ENCODE measurements at regions not wholly inside any gene's neighbourhood (a gene's known extent, or its start where the extent isn't known, plus 50 kb on each side); places are given as distances from the start of the nearest gene placed in this dataset.

DNA sequence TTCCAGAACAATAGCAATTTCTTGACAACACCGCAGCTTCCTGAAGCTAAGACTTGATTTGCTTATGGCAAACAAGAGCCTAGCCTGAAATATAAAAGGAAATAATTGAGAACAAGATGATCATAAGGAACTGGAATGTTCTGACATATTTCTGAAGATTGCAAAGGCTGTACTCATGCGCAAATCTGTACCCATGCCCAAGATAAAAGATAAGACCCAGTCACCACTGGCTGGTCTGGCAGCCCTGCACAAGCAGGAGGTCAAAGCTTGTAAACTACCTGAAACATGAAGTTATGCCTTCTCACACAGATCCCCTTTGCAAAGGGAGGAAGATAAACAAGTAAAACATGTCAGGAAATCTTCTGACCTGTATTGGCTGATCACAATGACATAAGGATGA is 160.8 kb upstream of the GYPC start:
- DNase-seq (ENCODE audit: low spot score), result no peak

- DNase-seq (ENCODE audit: low spot score), result no peak
Observed at GRCh38 chr2:126496493-126496892, 159.5 kb upstream of the GYPC start.

- no peak for DNase-seq (ENCODE audit: low spot score)
Observed at GRCh38 chr2:126503476-126503875, 152.5 kb upstream of the GYPC start.

DNA sequence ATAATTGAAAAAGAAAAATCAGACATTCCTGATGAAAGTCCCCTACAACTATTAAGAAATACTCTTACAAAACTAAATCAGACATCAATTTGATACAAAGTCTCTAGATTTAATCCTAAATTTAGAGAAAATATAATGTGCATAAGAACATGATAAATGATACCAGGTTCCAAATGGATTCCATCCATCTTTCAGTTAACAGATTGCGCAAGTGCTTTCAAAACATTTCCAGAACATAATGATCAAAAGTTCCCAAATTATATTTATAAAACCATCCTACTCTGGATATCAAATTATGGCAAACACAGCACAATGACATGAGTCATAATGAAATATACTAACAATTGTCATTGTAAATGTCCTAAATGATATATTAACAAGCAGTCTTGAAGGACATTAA is 151.0 kb upstream of the GYPC start:
- DNase-seq (ENCODE audit: low spot score), result no peak

GRCh38 chr2:126506786-126507185 is 149.2 kb upstream of the GYPC start:
- no peak for DNase-seq (ENCODE audit: low spot score)

DNA sequence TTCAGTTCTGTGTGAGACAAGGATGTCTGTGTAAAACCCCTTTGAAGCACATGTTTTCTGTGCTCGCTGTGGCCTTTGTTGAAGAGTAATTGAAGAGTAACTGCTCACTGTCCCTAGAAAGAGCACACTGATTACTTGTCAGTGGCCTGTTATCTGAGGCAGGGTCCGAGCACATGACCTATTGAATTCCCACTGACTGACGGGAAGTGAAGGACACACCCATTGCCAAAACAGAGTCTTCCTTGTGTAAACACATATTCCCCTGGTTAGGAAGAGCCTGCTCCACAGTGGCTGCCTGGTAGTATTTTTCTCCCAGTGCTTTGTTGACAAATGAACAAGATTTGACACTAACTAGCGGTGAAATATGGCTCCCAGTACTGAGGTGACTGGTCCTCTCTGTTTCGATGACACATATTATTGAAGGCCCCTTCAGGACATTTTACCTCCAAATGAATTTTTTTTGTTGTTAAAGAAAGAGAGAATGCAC is 148.5 kb upstream of the GYPC start:
- DNase-seq (ENCODE audit: low spot score), result no peak

- no peak for DNase-seq (ENCODE audit: low spot score)
Observed at GRCh38 chr2:126510356-126510755, 145.6 kb upstream of the GYPC start.

GRCh38 chr2:126510960-126511359 is 145.0 kb upstream of the GYPC start:
- DNase-seq (ENCODE audit: low spot score), result no peak

GRCh38 chr2:126512026-126512425 is 143.9 kb upstream of the GYPC start:
- no peak for DNase-seq (ENCODE audit: low spot score)

DNA sequence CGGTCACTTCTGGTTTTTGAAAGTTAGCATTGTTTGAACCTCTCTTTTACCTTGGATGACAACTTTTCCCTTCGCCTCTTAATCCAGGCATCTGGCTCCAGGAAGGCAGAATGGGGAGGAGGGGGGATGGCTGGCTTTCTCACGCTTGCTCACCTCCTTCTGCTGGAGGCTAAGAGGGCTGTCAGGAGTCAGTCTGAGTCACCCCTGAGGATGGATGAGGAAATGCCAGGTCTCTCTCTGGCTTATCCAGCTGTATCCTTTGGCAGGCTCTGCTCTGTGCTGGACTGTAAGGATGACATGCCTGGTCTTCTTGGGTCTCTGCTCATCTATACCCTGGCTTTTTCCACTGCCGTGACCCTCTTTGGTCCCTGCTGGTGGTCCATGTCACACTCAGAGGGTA is 142.9 kb upstream of the GYPC start:
- DNase-seq (ENCODE audit: low spot score), result no peak

GRCh38 chr2:126515471-126515870 is 140.5 kb upstream of the GYPC start:
- no peak for DNase-seq (ENCODE audit: low spot score)

DNA sequence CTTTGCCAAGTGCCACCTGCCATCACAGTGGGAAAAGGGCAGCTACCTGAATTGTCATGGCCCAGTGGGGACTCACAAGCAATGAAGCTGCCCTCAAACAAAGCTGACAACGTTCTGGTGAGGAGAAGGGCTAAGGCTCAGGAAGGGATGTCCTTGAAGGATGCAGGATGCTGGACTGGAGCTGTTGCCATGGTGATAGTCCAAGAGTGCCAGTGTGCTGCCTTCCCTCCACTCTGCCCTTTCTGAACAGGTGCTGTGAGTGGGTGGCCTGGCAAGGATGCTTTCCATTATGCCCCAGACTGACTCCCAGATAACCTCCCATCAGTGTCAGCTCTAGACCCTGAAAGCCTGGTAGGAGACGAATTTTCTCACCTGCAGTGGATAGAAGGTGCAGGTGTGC is 137.8 kb upstream of the GYPC start:
- no peak for DNase-seq (ENCODE audit: low spot score)

GRCh38 chr2:126527836-126528490 is 128.0 kb upstream of the GYPC start:
- DNase-seq (ENCODE audit: low spot score), result no peak

DNA sequence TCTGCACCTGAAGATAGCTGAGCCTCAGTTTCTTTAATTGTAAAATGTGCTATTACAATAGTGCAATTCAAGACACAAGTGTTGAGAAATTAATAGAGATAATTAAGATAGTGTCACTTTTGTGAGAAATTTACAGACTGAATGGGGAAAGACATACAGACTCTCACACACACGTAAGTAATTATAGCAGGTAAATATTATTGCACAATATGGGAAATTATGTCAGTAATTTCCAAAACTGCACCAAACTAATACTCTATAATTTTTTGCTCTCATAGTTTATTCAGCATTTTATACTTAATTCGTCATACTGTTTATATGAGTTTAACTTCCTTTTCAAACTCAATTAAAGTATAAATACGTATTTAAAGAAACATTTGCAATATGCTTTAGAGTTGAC is 124.9 kb upstream of the GYPC start:
- no peak for DNase-seq (ENCODE audit: low spot score)

- DNase-seq (ENCODE audit: low spot score), result no peak
Observed at GRCh38 chr2:126534478-126534877, 121.5 kb upstream of the GYPC start.

GRCh38 chr2:126535408-126535807 is 120.5 kb upstream of the GYPC start:
- DNase-seq (ENCODE audit: low spot score), result no peak

DNA sequence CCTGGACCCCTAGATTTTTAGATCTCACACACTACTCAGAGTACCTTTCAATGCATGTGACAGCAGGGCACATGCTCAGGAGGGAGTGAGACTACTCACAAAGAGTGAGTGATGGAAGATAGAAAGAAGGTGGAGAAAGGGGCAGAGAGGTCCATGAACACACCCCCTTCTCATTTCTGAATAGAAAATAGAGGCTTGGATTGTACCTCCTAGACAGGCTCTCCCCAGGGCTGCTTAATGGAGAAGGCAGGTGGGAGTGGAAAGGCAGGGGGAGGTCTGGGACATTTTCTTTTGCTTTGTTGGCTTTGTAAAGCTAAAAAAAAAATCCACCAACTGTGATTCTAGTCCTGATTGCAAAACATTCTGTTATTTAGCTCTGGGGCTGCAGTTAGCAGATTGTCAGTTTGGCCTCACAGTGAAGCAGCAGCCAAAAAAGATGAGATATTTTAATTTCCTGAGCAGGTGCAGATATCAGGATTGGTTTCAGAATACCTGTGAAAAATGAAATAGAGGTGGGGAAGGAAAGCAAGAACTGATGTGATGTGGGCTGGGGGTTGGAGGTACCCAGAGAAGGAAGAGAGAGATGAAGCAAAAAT is 119.3 kb upstream of the GYPC start:
- DNase-seq (ENCODE audit: low spot score), result no peak

DNA sequence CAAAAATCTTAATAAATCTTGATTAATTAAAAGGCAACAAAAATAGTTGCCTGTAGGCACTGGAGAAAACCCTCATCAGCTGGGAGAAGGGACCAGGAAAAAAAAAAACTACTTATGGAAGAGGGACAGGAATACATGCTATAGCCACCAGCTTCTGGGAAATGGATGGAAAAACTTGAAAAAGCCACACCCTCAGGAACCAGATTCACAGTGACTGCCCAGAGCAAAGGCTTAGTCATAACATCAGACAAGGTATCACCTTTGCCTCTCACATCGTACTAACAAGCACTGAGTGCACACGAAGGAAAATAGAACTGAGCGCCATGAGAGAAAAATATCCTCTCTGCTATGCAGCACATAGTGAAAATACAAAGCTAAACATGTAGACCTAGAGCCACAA is 116.9 kb upstream of the GYPC start:
- DNase-seq (ENCODE audit: low spot score), result no peak

- DNase-seq (ENCODE audit: low spot score), result no peak
Observed at GRCh38 chr2:126542247-126542646, 113.7 kb upstream of the GYPC start.

GRCh38 chr2:126543081-126543480 is 112.9 kb upstream of the GYPC start:
- no peak for DNase-seq (ENCODE audit: low spot score)

DNA sequence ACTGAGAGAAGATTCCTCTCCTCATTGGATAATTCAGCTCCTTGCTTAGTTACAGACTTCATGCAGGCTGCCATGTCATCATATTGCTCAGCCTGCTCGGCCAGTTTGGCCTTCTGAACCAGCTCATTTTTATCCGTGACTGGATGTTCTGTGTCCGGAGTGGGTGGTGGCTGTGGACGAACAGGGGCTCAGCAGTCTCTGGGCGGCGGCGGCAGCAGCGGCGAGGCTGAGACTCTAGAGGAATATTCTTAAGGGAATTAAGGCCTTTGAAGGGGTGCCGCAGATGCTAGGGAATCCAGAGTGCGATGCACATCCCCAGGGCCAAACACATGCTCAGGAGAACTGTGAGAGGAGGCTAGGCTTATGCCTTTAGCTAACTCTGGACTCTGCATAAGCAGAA is 97.9 kb upstream of the GYPC start:
- no peak for DNase-seq (ENCODE audit: low spot score)

- no peak for DNase-seq (ENCODE audit: low spot score)
Observed at GRCh38 chr2:126568734-126569133, 87.2 kb upstream of the GYPC start.

GRCh38 chr2:126571403-126571802 is 84.6 kb upstream of the GYPC start:
- no peak for DNase-seq (ENCODE audit: low spot score)

DNA sequence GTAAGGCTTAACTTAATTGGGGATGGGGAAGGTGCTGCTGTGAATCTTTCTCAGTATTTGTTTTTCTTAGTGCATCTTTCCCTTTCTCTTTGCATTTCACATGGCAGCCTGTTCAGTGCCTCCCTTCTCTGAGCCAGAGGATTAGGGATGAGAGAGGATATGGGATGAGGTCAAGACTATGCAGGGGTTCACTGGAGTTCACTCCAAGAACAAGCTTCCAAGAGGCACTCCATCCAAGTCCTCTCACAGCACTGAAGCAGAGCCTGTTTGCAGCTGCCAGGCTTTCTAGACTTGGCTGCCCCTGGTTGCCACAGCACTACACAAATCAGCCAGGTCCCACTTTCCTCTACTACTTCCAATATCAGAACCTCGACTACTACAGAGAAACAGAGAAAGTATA is 80.3 kb upstream of the GYPC start:
- DNase-seq (ENCODE audit: low spot score), result no peak

All from putamen (tissue), 1 donor.